Activated effector memory CD4-positive, alpha-beta T cell treated with Interleukin-2 at 50 U/mL for 16 hours (primary cell): ENCODE measurements at regions not wholly inside any gene's neighbourhood (a gene's known extent, or its start where the extent isn't known, plus 50 kb on each side); places are given as distances from the start of the nearest gene placed in this dataset.

Experiments used
- DNase-seq: peaks from one replicate; pipeline ENCODE4 v3.0.0-alpha.2; 2020

- no peak for DNase-seq
Observed at GRCh38 chr11:79963856-79964645, 523.2 kb upstream of the TENM4 start.

GRCh38 chr11:79960461-79960860 lies 519.6 kb upstream of the TENM4 start:
- no peak for DNase-seq

GRCh38 chr11:79959318-79959717 lies 518.5 kb upstream of the TENM4 start:
- no peak for DNase-seq

DNA sequence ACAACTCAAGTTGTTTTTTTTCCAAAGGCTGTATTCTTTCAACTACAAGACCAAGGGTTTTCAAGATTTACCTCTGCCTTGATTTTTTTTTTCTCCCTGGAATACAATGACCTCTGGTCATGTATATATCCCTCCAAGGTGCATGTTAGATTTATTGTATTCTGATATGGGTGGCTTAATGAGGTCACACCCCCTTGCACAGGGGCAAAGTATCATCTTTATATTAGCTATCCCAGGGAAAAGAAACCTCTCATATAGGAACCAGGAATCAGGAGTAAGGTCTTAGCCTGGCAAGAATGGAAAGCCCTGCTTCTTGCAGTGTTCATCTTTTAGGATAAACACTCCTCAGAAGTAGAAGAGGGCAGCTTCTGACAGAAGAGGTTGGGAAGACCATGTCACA lies 516.9 kb upstream of the TENM4 start:
- no peak for DNase-seq

DNA sequence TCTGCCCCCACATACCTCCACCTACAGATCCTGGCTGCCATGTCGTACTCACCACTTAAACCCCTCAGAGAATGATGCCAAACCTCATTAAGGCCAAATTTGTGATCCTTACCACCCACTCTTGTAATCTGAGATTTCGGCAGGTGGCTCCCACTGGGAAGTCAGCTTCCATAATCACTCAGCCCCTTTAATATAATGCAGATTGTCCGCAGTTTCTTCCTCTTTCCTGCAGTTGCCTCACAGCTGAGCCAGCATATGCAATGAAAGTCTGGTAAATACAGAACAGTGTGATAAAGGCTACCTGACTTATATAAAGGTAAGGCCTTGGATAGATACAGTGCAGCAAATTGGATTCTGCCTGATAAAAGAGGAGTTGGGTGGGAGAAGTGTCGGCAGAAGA lies 515.2 kb upstream of the TENM4 start:
- no peak for DNase-seq

DNA sequence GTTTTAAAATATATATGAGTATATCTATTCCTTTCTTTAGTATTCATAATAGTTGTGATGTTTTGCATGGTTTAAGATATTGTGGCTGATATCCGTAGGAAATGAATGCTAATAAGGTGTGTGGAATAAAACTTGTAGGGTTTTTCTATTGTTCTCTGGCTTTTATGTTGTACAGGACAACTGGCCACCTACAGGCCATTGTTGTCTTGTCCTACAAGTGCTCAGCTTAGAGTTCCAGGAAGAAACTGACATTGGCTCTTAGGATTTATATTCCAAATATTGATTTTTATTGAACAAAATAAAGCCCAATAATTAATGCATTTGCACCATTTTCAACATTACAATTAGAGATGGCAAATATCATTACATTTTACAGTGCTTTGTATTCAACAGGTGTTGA lies 512.8 kb upstream of the TENM4 start:
- DNase-seq = no peak

DNA sequence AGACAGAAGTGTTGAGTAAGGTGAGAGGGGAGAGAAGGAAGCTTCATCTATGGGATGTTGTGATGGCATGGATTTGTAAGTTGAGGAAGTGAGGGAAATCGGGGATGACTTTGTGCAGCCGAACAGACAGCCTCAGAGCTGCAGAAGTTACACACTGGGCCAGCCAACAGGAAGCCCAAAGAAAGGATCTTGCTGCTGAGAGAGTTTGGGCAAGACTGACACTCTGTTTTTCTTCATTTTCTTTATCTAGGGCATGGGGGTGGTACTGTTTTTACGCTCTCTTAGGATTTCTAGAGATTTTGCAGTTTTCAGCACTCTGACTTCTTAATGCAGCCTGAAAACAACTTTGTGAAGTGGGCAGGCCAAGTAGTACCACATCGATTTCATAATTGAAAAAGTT lies 509.9 kb upstream of the TENM4 start:
- no peak for DNase-seq

GRCh38 chr11:79950172-79950571 lies 509.3 kb upstream of the TENM4 start:
- DNase-seq = no peak

DNA sequence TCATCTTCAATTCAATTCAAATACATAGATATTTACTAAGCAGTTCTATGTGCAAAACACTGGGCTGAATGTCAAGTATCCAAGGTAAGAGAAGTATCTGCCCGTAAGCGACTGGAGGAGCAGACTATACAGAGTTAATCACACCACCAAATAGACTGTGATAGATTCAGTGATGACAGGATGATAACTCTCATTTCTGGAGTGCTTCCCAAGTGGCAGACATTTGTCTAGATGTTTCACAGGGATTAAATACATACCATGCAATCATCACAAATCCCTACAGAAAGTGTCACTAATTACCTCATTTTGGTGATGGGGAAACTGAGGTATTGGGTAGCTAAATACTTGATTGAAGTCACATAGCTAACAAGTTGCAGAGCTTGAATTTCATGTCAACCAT lies 508.7 kb upstream of the TENM4 start:
- no peak for DNase-seq

DNA sequence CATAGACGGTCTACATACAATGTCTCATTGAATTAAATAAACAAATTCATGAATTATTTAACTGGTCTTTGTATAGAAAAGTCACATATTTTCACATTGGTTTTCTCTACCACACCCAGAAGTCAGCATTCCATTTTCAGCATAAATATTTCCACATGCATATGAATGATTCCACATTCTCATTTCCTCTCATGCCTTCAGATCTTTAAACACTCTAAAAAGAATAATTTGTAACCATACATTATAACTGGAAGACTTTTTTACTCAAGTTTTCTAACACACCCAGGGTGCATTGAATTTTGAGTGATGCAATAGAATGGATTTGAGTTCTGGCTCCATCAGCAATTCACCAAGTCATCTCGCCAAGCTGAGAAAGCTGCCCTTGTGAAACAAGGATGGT lies 501.8 kb upstream of the TENM4 start:
- no peak for DNase-seq

GRCh38 chr11:79942090-79942489 lies 501.3 kb upstream of the TENM4 start:
- no peak for DNase-seq

DNA sequence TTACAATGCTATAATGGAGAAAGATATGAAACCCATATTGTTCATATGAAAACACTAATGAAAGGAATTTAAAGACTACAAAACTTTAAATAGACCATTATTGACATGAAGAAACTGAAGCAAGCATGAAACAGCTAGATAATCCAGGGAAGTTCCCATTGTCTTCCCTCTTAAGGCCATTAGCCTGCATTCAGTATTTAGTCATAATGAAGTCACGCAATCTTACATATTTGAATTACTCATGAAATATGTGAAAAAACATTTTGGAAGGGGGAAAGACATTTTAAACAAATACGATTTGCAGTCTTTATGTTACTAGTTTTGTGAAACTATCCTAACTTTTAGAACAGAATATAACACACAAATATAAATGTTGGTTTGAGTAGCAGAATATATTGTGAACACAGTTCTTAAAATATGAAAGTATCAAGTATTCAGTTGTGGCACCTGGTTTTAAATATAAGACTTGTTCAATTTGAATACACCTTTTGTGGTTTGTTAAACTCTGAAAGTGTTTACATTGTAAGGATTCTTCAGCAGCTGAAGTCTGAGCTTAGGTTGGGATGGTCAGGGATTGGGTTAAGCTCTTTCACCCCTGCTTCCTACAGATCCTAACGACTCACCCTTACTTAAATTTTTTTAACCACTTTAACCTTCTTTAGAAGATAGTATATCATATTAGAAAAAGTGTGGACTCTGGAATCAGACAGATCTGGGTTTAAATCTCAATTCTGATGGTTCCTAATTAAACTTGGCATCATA lies 500.3 kb upstream of the TENM4 start:
- DNase-seq = no peak

DNA sequence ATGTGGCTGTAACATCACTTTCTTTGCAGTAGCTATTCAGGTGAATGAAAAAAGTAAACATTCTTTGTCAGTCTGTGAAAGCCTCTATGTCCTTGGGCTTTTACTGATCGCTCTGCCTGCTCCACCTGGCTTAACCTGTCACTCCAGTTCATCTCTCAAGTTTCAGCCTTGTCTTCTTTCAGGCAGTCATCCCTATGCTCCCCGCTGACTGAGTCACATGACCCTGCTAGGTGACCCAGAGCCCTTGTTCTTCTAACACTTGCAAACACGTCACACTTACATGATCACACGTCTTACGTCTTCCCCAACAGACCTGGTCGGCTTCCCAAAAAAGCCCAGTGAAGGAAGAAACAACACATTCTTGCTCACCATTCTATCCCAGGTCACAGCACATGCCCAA lies 499.3 kb upstream of the TENM4 start:
- DNase-seq = no peak

DNA sequence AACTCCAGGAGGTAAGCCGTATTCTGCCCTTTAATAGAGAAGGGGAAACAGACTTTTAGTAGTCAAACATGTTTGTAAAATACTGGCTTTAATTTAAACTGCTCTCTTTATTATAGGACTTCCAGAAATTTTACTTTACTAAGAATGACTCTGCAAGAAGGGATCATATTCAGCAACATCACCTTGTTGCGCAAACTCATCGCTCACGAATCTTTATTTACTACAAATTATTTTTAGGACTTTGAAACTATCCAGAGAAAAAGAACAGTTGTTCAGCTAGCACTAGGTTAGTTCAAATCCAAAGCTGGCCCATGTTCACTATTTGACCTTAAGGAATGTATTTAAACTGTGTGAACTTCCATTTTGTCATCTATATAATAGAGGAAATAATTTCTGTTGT lies 498.3 kb upstream of the TENM4 start:
- no peak for DNase-seq

DNA sequence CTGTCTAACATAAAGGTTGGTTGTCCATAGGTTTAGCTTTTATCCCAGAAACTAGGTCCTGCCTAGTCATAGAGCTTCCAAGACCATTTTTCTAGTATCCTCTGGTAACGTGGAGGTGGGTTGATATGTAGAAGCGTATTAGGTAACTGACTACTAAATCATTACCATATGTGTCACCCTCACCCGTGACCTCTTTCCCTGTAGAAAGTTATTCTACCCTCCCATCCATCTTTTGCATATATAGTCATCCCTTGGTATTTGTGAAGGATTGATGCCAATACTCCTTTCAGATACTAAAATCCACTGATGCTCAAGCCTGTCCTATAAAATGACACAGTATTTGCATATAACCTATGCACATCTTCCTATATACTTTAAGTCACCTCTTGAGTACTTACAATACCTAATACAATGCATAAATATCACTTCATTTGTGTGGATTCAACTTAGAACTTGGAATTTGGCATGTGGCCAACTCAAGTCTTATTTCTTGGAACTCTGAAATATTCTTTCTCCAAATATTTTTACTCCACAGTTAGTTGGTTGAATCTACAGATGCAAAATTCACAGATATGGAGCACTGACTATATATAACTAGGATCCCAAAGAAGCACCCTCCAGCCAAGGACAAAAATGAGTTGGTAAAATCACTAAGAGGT lies 497.0 kb upstream of the TENM4 start:
- DNase-seq = no peak

DNA sequence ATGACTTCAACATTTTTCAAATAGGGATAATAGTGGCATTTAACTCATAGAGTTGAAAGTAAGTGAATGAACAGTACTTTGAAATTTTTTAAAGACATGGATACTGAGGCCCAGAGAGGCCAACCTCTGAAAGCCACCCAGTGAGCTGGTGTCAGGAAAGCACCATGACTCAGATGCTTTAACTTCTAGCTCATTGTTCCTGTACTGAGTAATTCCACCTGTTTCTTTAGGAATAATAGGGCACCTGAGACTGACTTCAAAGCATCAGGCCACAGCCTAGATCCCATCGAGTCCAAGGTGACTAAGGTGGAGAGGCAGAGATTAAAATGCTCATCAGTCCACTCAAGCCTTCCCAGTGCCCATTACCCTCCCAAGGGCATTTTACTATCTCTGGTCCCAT lies 491.8 kb upstream of the TENM4 start:
- DNase-seq = no peak

GRCh38 chr11:79931692-79932091 lies 490.9 kb upstream of the TENM4 start:
- DNase-seq = no peak

GRCh38 chr11:79926707-79927106 lies 485.9 kb upstream of the TENM4 start:
- DNase-seq = no peak

GRCh38 chr11:79925570-79925969 lies 484.7 kb upstream of the TENM4 start:
- no peak for DNase-seq

DNA sequence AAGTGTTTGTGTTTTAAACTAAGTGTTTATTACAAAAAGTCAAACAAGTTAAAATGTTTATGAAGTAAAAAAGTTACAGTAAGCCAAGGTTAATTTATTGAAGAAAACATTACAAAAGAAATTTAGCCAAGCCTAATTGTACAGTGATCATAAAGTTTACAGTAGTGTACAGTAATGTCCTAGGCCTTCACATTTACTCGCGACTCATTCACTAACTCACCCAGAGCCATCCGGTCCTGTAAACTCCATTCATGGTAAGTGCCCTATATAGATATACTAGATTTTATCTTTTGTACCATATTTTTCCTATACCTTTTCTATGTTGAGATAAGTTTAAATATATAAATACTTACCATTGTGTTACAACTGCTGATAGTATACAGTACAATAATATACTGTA lies 481.8 kb upstream of the TENM4 start:
- no peak for DNase-seq

DNA sequence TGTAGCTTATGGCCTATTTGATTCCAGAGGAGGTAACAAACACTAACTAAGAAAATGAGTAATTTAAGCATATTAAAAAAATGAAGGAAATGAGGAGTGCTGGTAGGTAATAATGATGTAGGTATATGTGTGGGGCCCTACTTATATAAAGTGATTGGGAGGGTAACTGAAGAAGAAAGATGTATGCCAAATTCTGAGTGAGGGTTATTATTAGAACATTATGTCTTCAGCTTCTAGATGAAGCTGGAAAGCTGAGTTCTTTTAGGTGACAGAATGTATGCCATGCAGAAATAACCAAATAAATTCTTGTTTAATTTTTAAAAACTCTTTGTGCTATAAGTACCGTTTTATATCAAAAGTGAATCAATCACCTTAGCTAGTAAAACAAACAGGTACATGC lies 479.6 kb upstream of the TENM4 start:
- no peak for DNase-seq

GRCh38 chr11:79919350-79919749 lies 478.5 kb upstream of the TENM4 start:
- DNase-seq = no peak

- DNase-seq = no peak
Observed at GRCh38 chr11:79918846-79919245, 478.0 kb upstream of the TENM4 start.

- DNase-seq = no peak
Observed at GRCh38 chr11:79906164-79906563, 465.3 kb upstream of the TENM4 start.
